ENCODE measurements at regions not wholly inside any gene's neighbourhood (a gene's known extent, or its start where the extent isn't known, plus 50 kb on each side); places are given as distances from the start of the nearest gene placed in this dataset. TPM values are rescaled to one million over a fixed set of nuclear protein-coding genes. Genes with fewer than 3 reads are reported as not detected.
A peak's percentile ranks its signal among the peaks of the same experiment; 100 is the strongest.

- in situ Hi-C loops (cut with MboI): no loop called here
- no peak overlapping the region for H3K4me2 ChIP-seq (ENCODE audit: unreplicated experiment)
- no peak overlapping the region for H3K9ac ChIP-seq
- TF ChIP-seq EZH2 (IDR thresholded peaks at IDR 0.05; ENCODE audit: insufficient read depth, poor library complexity, severe bottlenecking) (no peak), EZH2phosphoT487 (IDR thresholded peaks at IDR 0.05; ENCODE audit: insufficient read depth, low read depth) (no peak)
- no peaks in the 10 kb centered on the region for H3K9me2 ChIP-seq (ENCODE audit: insufficient read depth)
- no peak overlapping the region for H3K27ac ChIP-seq
- H3K9me3 ChIP-seq (ENCODE audit: low read depth): no peaks in the 10 kb centered on the region
- H4K20me1 ChIP-seq (ENCODE audit: insufficient read depth): no peaks in the 10 kb centered on the region
- H3K36me3 ChIP-seq (ENCODE audit: low read depth): no peaks in the 10 kb centered on the region
- no peak for DNase-seq
- H3K4me3 ChIP-seq: no peak overlapping the region
- no peaks in the 10 kb centered on the region for H3K27me3 ChIP-seq (replicated peaks; ENCODE audit: insufficient read depth)
- WGBS, 2 experiments (ENCODE audit: low coverage in 1 of 2, low lambda C conversion rate in 2 of 2, missing lambda C conversion rate in 2 of 2): 38 to 44% methylated on average over 4 of the region's 4 CpGs
- no peaks in the 10 kb centered on the region for H3K79me2 ChIP-seq (ENCODE audit: insufficient read depth)
- H3F3A ChIP-seq (ENCODE audit: insufficient read depth): no peaks in the 10 kb centered on the region
- no peak overlapping the region for H2AFZ ChIP-seq
- no peaks in the 10 kb centered on the region for H3K4me1 ChIP-seq (ENCODE audit: insufficient read depth)
Observed at GRCh38 chr10:107230887-107231286, 66.4 kb upstream of the SORCS1 start.

- H3K4me1 ChIP-seq (ENCODE audit: insufficient read depth): no peaks in the 10 kb centered on the region
- WGBS, 2 experiments (ENCODE audit: low coverage in 1 of 2, low lambda C conversion rate in 2 of 2, missing lambda C conversion rate in 2 of 2): 11 to 20% methylated on average over 1 of the region's 1 CpG
- no peak overlapping the region for H2AFZ ChIP-seq
- no peaks in the 10 kb centered on the region for H3F3A ChIP-seq (ENCODE audit: insufficient read depth)
- H3K27ac ChIP-seq: no peak overlapping the region
- H3K36me3 ChIP-seq (ENCODE audit: low read depth): no peaks in the 10 kb centered on the region
- H4K20me1 ChIP-seq (ENCODE audit: insufficient read depth): no peaks in the 10 kb centered on the region
- H3K79me2 ChIP-seq (ENCODE audit: insufficient read depth): no peaks in the 10 kb centered on the region
- no peaks in the 10 kb centered on the region for H3K9me2 ChIP-seq (ENCODE audit: insufficient read depth)
- H3K4me2 ChIP-seq (ENCODE audit: unreplicated experiment): no peak overlapping the region
- no peak overlapping the region for H3K4me3 ChIP-seq
- in situ Hi-C loops (cut with MboI): no loop called here
- no peak for TF ChIP-seq EZH2 (IDR thresholded peaks at IDR 0.05; ENCODE audit: insufficient read depth, poor library complexity, severe bottlenecking)
- no peak for TF ChIP-seq EZH2phosphoT487 (IDR thresholded peaks at IDR 0.05; ENCODE audit: insufficient read depth, low read depth)
- H3K9me3 ChIP-seq (ENCODE audit: low read depth): no peaks in the 10 kb centered on the region
- H3K9ac ChIP-seq: no peak overlapping the region
- DNase-seq: no peak
- H3K27me3 ChIP-seq (replicated peaks; ENCODE audit: insufficient read depth): no peaks in the 10 kb centered on the region
Observed at GRCh38 chr10:107215681-107216080, 51.2 kb upstream of the SORCS1 start.

Small RNAs in the stretch of these regions (small RNA-seq; reads per million reads assigned to genes)
- gene AL390123.1 (ENCODE audit: low read depth, low replicate concordance) (not detected), gene RNA5SP326 (ENCODE audit: low read depth, low replicate concordance) (not detected), gene RNU5B-6P (ENCODE audit: low read depth, low replicate concordance) (147 reads per million, percentile 95 among the genes with 10 or more reads in this experiment), gene RNU6-839P (ENCODE audit: low read depth, low replicate concordance) (not detected)

Measured in GM23248 (cell line).